Body of pancreas (tissue), 4 donors: ENCODE measurements at regions not wholly inside any gene's neighbourhood (a gene's known extent, or its start where the extent isn't known, plus 50 kb on each side); places are given as distances from the start of the nearest gene placed in this dataset.

ENCODE experiments used
- ATAC-seq: fragments of 150-250 bp; one replicate; pipeline ENCODE4 v1.9.1; 2016
- DNase-seq, 4 donors: peaks; one replicate each; pipeline ENCODE4 v3.0.0-alpha.2; 2019
- H3K27ac ChIP-seq, 4 donors: fragments of 200-600 bp; sonication (generic); 1 replicate in 3 of 4; 2 replicates in 1 of 4; pipeline versions ENCODE4 v1.5.1 to v1.6.1; 2016 to 2019; ENCODE audit warnings: mild to moderate bottlenecking in 1 of 4, mixed read lengths in 1 of 4, moderate library complexity in 1 of 4
- H3K27me3 ChIP-seq, 2 donors: fragments of 200-600 bp; sonication (generic); one replicate each; pipeline ENCODE4 v1.6.0; 2016; ENCODE audit warnings: mild to moderate bottlenecking in 1 of 2
- H3K36me3 ChIP-seq, 2 donors: fragments of 200-600 bp; sonication (generic); replicated peaks in 1 of 2; 2 replicates each; pipeline ENCODE4 v1.5.1; 2016; ENCODE audit warnings: low read depth in 2 of 2; ENCODE audit not compliant: insufficient read depth in 1 of 2
- H3K4me1 ChIP-seq: fragments of 200-600 bp; sonication (generic); one replicate; pipeline ENCODE4 v1.6.0; 2016
- H3K4me3 ChIP-seq, 2 donors: fragments of 200-600 bp; sonication (generic); 1 replicate in 1 of 2; 2 replicates in 1 of 2; pipeline ENCODE4 v1.5.1; 2016 to 2019
- H3K9me3 ChIP-seq, 3 donors: fragments of 200-600 bp; sonication (generic); 1 replicate in 2 of 3; 2 replicates in 1 of 3; pipeline ENCODE4 v1.5.1; 2016
- CTCF ChIP-seq, 7 experiments: fragments of 450-650 bp in 4 of 7; fragments of 200-600 bp in 3 of 7; sonication (generic) in 3 of 7; IDR thresholded peaks; one replicate each; pipeline ENCODE4 v1.5.1; 2016 to 2019; ENCODE audit warnings: antibody characterized with exemption in 7 of 7
- POLR2A ChIP-seq, 3 donors: fragments of 450-650 bp; IDR thresholded peaks; one replicate each; pipeline ENCODE4 v1.6.1; 2016; ENCODE audit warnings: antibody characterized with exemption in 3 of 3, mild to moderate bottlenecking in 2 of 3
- WGBS, 2 donors: methylation state at CpG; one replicate each; pipeline ENCODE4 v1.1.5; 2017; 5-methylcytosine and 5-hydroxymethylcytosine counted together
- intact Hi-C: fragments of 100-400 bp; cut with DNase I; formaldehyde crosslinking; loops from one replicate; pipeline ENCODE4 v1.15.1; 2023

GRCh38 chr20:24816907-24817306 lies 132.2 kb upstream of the CST7 start:
- ATAC-seq: no peak

GRCh38 chr20:24817351-24817750 lies 131.7 kb upstream of the CST7 start:
- DNase-seq (no peak), ATAC-seq (no peak)
- Histone ChIP-seq H3K4me3 (no peak overlapping the region), H3K9me3 (no peaks in the 10 kb centered on the region), H3K27me3 (no peaks in the 10 kb centered on the region), H3K27ac (no peak overlapping the region), H3K4me1 (no peaks in the 10 kb centered on the region), H3K36me3 (no peaks in the 10 kb centered on the region)
- WGBS, 2 donors: 59 to 62% methylated on average over 4 to 6 of the region's 6 CpGs
- TF ChIP-seq POLR2A (IDR thresholded peaks at IDR 0.05) (no peak), CTCF (IDR thresholded peaks at IDR 0.05) (no peak)
- intact Hi-C loops: no loop called here

More at GRCh38 chr20:24816907-24817306, 132.2 kb upstream of the CST7 start:
- H3K4me3 ChIP-seq: no peak overlapping the region
- no peaks in the 10 kb centered on the region for H3K27me3 ChIP-seq
- 51 to 63% methylated on average over 4 of the region's 4 CpGs for WGBS, 2 donors
- no peaks in the 10 kb centered on the region for H3K9me3 ChIP-seq
- TF ChIP-seq POLR2A (IDR thresholded peaks at IDR 0.05) (no peak), CTCF (IDR thresholded peaks at IDR 0.05) (no peak)
- H3K4me1 ChIP-seq: no peaks in the 10 kb centered on the region
- intact Hi-C loops: no loop called here
- no peak overlapping the region for H3K27ac ChIP-seq
- DNase-seq: no peak
- H3K36me3 ChIP-seq: no peaks in the 10 kb centered on the region

- Histone ChIP-seq H3K36me3 (no peaks in the 10 kb centered on the region), H3K4me3 (no peak overlapping the region), H3K4me1 (no peaks in the 10 kb centered on the region), H3K9me3 (no peaks in the 10 kb centered on the region), H3K27me3 (no peaks in the 10 kb centered on the region), H3K27ac (no peak overlapping the region)
- 61 to 77% methylated on average over 5 of the region's 5 CpGs for WGBS, 2 donors
- intact Hi-C loops: no loop called here
- DNase-seq (no peak), ATAC-seq (no peak)
- no peak for TF ChIP-seq POLR2A (IDR thresholded peaks at IDR 0.05)
- no peak for TF ChIP-seq CTCF (IDR thresholded peaks at IDR 0.05)
Observed at GRCh38 chr20:24818056-24818455, 131.0 kb upstream of the CST7 start.

- Histone ChIP-seq H3K27me3 (no peaks in the 10 kb centered on the region), H3K36me3 (no peaks in the 10 kb centered on the region), H3K27ac (no peak overlapping the region), H3K4me3 (no peak overlapping the region), H3K4me1 (no peaks in the 10 kb centered on the region), H3K9me3 (no peaks in the 10 kb centered on the region)
- TF ChIP-seq POLR2A (IDR thresholded peaks at IDR 0.05): no peak
- TF ChIP-seq CTCF (IDR thresholded peaks at IDR 0.05): no peak
- ATAC-seq (no peak), DNase-seq (no peak)
- 77 to 85% methylated on average over 12 to 14 of the region's 14 CpGs for WGBS, 2 donors
- intact Hi-C loops: no loop called here
Observed at GRCh38 chr20:24819331-24819965, 129.6 kb upstream of the CST7 start.

GRCh38 chr20:24820345-24820744 lies 128.7 kb upstream of the CST7 start:
- Histone ChIP-seq H3K27ac (no peak overlapping the region), H3K27me3 (no peaks in the 10 kb centered on the region), H3K36me3 (no peaks in the 10 kb centered on the region), H3K4me1 (no peaks in the 10 kb centered on the region), H3K9me3 (no peaks in the 10 kb centered on the region), H3K4me3 (no peak overlapping the region)
- WGBS, 2 donors: 77 to 84% methylated on average over 6 of the region's 6 CpGs
- DNase-seq (no peak), ATAC-seq (no peak)
- TF ChIP-seq POLR2A (IDR thresholded peaks at IDR 0.05) (no peak), CTCF (IDR thresholded peaks at IDR 0.05) (no peak)
- intact Hi-C loops: no loop called here
